Left hindlimb (tissue), 1 donor: ENCODE measurements at regions not wholly inside any gene's neighbourhood (a gene's known extent, or its start where the extent isn't known, plus 50 kb on each side); places are given as distances from the start of the nearest gene placed in this dataset.

Experiments used
- DNase-seq: peaks from one replicate; pipeline ENCODE4 v3.0.0-alpha.2; 2018

DNA sequence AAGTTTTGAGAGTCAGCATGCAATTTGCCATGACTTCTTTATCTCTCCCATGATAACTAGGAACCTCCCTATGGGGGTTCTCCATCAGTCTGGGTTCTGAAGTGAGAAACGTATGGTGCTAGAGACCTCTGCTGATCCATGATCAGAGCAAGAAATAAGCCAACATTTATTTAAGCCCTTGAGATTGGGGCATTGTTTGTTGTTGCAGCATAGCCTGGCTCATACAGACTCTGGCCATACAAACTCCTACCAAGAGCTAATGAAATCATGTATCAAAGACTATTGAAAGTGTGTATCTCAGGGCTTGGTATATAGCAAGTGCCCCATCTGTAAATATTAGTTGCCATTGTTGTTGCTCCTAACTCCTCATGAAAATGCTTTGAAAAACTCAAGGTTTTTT is 233.9 kb downstream of the MAF start:
- no peak for DNase-seq

DNA sequence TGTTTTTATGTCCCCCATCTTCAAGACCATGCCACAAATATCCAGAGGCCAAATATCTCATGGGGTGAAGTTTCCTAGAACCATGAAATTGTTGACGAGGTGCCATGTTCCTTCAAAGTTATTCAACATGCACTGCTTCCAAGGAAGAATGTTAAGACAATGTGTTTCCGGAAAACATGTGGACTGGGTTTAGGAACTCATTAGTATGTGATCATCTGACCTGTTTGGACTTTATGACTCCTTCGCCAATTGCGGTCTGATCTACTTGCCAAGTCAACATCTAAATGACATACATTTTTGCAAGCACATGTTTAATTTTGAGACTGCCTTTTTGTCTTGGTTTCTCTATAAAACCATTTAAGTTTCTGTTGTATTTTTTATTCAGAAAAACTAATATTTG is 234.8 kb downstream of the MAF start:
- no peak for DNase-seq

DNA sequence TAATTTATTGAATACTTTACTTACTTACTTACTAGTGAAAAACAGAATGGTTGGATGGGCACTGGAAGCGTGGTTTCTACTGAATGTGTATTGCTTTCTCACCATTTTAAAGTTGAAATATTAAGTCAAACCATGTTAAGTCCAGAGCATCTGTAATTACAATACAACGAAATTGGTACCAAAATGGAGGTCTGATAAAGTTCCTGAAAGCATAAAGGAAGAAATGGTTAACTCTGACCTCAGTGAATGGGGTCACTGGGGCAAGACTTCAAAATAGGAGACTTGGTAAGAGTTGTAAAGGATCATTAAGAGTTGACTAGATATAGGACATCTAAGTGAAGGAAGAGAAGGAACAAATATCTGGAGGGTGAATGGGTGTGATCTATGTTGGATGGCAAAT is 237.1 kb downstream of the MAF start:
- no peak for DNase-seq

DNA sequence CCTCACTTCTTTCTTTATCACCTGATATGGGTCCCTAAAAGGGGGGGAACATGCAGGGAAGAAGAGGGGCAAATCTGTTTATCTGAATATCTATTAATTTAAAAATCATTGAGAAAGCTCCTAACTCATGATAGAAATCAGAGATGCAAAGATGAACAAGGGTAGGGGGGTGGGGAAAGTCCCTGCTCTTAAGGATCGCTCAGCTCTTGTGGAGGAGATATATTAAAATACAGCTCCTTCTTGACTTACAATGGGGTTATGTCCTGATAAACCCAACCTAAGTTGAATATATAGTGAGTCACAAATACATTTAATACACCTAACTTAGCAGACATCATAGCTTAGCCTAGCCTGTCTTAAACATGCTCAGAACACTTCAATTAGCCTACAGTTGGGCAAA is 237.5 kb downstream of the MAF start:
- no peak for DNase-seq

DNA sequence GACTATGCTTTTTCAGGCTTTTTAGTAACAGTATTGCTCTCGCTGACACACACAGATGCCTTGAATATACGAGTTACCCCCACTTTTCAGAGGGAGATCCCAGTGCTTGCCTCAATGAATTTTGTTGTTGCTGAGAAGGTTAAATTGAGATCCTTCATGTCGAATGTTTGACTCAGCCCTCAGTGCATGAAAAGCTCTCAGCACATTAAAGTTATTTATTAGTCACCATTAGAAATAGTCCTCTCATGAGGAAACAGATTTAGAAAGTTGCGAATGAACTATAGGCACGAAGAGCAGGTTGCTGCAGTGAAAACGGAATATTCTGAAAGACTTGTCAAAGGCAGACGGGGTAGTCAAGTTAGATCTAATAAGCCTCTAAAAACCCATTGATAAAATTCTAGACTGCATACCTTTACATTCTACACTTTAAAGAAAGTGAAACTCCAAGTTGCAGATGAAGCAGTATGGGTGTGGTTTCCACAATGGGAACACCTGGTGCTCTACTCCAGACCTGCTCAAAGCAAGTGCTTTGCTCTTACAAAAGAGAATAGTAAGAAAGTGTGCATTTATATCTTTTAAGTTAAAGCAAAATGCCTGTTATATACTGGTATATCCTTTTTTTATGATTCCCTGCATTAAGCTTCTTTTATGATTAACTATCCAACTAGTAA is 238.1 kb downstream of the MAF start:
- no peak for DNase-seq

DNA sequence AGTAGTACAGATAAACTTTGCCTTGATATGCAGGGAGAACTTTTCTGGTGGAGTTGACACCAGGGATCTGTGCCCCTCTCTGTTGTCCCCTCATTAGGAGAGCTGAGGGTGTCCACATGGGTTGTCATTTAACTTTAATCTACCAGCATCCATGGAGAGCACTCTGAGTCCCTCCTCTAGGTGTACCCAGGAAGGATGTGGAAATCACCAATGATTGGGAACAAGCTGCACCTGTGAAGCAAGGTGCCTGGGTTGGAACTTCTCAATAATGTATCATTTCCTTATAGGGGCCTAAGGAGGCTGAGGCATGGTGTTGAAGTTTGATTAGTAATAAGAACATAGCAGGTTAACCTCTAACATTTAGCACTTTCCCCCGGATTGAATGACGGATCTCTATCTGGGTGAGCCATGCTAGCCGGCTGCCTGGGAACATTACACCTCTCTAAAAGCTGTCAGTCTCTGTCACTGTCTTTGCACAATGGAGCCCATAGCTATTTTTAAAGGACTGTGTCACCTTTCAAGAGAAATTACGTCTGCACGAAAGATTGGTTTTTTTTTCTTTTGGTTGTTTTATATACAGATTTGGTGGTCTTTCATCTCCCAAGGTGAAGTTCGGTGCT is 239.3 kb downstream of the MAF start:
- DNase-seq = no peak

DNA sequence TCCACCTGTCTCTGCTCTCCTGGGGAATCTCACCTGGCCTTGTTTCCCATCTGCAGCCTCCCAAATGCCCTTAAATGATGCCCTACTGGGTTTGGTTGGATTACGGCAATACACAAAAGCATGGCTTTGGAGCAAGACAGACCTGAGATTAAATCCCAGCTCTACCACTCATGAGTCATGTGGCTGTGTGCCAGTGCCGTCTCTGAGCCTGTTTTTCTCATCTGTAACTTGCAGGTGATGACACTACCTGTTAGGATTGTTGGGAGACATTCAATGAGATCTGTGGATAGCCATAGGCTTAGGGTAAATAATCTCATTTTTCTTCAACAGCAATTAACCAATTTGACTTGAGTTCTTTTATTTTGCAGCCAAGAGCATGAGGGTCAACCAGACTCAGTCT is 240.3 kb downstream of the MAF start:
- DNase-seq = no peak

DNA sequence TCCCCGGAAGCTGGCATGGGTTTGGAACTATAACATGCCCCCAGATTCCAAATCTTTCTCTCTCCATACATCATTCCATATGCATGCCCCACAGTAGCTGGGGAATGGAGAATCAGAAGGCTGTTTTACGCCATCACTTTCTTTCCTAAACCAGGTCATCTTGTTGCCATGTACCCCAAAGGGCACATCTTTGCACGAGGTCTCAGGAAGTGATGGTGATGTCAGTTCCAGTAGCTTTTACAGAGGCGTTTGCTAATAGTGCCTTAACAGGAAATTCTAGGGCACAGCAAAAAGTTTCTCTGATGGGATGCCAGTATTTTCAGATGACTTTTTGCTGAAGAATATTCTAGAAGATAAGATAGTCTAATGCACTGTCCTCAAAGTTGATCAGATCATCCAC is 241.5 kb downstream of the MAF start:
- no peak for DNase-seq

DNA sequence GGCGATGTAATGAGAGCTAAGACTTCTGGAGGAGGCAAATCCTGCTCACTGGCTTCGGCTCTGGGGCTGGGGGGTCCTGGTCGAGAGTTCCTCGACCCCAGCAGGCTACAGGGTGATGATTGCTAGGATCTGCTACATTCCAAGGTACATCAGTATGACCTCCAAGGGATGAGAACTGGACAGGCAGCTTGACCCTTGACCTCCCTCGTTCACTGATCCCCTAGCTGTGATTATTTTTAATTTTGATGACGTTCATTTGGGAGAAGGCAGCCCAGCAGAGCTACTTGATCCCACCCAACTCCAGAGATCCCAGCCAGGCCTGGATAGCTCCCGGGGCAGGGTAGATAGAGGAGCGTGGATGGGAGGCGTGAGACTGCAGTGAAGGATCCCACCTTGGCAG is 242.3 kb downstream of the MAF start:
- DNase-seq = no peak

DNA sequence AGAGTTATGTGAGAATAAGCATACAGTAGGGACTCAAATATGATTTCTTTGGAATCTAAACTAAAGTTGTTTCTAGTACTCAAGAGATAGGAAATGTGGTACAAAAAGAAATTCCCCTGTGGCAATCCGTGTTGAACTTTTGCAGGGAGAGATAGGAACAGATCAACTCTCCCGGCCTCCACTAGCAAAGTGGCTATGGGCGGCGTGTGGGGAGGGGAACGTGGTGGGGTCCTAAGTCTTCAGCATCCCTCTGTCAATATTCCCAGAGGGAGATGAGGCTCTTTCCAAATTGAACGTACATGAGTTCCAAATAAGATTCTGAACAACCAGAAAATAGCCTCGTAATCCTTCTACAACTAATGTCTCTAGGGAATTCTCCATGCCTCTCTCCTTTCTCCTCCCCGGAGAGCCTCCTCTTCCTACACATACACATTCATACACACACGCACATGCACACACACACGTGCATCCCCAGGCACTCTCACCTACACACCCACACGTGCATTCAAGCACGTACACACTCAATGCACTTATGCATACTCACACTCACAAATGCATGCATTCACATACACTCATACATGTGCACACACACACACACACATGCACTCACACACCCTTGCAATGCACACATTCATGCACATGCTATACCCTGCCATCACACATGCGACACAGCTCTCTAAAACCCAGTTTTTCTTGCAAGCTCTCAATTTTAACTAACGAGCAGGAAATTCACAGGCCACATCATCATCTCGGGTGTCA is 244.8 kb downstream of the MAF start:
- DNase-seq = no peak

DNA sequence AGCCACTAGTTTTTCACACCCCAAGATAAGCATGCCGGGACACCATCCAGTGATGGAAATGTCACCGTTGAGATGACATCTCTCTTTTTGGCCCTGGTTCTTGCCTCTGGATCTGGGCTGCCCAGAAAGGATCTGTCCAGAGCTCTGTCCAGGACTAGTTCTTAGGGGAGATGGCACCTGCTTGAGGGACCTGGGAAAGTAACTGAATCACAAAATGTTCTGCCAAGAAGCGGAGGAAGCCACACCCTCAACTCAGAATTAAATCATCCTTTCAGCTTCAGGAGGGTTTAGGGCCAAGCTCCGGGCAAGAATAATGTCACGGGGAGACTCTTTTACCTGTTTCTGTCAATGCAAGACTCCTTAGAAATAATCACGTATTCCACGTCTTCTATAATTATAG is 248.6 kb downstream of the MAF start:
- DNase-seq = no peak

DNA sequence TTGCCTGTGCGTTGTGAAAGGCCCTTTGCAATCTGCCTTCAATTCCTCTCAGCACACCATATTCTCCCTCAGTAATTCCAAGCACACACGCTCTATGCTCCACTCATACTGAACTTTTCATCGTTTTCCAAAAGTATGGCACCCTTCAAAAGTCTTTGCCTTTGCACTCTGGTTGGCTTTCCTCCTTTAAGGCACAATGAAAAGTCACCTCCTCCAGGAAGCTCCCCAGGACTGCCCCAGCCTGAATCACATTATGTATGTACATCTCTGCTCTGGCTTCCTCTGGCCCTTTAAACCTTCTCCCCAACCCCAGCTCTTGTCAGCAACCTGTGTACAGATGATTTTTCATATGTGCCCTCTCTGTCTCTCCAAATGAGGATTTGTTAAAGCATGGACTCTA is 250.7 kb downstream of the MAF start:
- DNase-seq = no peak

DNA sequence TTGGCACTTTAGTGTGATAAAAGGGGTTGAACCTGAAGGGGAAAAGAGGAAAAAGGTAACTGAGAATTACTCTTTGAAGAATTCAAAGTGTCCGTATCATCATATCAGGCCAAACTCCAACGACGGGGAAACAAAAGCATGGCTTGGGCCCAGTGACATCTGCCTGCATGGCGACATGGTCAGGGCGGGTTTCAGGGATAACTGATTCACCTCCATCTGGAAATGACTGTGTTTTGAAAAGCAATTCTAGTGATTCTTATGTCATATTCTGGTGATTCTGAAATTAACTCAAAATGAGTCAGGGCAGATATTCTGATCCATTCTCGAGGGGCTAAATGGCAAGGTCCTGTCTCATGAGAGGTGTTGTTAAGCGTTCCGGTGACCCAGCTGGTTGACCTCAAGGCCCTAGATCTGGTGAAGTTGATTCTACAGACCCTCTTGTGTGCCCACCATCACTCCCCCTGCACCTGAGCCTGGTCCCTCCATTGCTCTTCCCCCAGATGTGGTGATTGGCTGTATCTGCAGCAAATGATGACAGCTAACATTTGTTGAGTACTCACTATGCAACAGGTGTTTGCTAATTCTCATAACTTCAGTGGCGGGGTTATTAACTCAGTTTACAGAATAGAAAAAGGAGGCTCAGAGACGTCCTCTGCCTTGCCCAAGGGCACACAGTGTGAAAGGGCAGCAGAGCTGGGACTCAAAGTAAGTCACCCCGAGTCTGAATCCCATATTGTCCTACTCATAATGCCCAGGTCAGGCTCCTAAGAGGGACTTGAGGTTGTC is 251.8 kb downstream of the MAF start:
- DNase-seq = no peak

DNA sequence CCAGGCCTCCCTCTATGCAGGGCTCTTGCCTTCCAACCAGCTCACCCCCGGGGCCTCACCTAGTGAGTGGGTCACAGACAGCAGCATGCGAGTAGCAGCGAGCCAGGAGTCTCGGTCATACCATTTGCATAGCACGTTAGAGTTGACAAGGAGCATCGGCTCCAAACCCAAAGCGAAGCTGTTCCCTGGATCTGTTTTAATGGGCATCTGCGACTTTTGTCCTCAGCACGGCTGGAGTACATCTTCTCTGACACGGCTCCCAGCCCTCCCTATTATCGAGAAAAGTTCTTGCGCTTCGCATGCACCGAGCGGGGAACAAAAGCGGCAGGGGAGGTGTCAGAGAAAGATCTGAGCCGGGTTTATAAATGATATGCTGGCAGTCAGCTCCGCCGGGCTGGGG is 253.3 kb downstream of the MAF start:
- no peak for DNase-seq

DNA sequence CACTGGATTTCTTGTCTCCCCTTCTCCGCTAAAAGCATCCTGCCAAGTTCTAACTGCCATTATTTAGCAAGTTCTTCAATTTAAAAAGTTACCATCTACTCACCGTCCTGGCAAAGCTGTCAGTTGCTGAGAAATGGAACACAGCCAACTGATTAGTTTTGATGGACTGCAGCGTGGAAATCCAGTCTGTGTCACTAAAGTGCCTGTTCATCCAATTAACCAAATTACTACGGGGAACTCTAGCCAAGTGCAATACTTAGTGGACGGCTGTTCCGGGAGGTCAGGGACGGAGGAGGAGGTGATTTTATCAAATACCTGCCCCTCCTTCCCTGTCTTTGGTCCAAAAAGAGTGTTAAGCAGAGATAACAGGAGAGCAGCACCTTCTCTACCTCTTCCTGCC is 260.7 kb downstream of the MAF start:
- no peak for DNase-seq

DNA sequence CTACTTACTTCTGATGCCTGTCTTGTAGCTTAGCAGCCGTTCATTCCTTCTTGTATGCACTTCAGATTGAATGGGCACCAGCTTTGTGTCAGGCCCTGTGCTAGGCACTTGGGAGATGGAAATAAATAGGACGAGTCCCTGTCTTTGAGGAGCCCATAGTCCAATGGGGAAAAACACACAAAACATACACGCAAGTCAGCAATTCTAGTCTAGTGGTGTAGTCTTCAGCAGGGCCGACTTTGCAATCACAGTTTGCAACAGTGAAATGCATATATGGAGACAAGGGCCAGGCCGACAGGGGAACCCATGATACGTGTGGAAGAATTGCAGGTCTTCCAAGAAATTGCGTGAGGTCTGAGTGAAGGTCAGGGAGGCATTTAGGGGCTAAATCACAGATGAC is 262.6 kb downstream of the MAF start:
- no peak for DNase-seq

DNA sequence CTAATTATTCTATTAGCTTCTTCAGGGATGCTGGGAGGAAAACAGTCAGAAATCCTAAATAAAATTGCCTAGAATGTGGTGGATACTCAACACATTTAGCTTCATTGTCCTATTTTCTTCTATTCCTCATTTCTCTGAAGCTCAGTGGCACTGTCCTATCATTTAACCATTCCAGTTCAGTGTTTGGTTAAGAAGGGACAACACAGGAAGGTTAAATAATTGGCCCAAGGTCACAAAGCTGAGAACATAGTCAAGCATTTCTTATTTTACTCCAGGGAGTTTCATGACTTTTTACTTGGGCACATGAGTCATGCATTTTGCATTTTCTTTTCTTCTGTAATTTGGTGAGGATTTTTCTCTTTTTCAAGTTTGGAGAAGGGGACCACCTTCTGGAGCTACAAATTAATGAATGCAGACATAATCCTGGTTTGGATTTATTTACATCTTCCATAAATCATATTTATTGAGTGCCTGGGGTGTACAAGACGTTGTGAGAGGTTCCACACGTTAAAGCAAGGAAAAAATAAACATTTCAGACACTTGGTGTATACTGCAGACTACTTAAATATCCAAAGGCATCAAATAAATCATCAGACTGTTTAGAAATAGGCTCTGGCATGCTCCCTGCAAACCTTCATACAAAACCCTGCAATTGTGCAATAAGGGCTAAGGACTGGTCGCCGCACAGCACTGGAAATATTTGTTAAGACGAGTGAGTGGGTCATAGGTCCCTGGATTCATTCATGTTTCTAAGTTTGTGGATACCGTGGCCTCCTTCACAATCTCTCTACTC is 263.9 kb downstream of the MAF start:
- no peak for DNase-seq

DNA sequence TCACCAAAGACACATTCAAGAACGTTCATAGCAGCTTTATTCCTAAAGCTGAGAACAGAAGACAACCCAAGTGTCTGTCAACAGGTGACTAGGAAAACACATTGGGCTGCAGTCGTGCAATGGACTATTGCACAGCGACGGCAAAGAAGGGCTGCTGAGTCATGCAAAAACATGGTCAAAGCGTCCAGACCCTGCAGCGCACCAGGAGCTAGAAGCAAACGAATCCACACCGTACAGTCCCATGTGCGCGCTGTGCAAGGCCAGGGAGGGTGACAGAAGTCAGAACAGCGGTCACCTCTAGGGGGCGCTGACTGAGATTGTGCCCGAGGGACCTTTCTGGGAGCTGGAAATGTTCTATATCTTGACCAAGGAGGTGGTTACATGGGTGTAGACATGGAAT is 266.4 kb downstream of the MAF start:
- no peak for DNase-seq

DNA sequence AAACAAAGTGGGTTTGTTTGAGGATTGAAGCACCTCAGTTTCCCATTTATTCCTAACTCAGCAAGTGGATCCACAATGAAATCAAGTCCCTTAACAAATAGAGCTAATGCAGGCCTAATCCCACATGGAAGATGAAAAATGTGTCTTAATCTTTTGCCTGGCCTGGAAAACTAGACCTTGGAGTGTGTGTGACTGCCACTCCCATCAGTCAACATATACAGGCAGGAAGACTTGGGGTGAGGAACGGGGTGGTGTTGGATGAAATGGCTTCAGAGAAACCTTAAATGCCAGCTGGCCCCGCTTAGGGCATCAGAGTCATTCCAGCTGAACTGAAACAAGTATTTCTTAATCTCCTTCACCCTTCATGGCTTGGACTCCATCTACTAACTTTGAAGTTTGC is 269.5 kb downstream of the MAF start:
- no peak for DNase-seq

DNA sequence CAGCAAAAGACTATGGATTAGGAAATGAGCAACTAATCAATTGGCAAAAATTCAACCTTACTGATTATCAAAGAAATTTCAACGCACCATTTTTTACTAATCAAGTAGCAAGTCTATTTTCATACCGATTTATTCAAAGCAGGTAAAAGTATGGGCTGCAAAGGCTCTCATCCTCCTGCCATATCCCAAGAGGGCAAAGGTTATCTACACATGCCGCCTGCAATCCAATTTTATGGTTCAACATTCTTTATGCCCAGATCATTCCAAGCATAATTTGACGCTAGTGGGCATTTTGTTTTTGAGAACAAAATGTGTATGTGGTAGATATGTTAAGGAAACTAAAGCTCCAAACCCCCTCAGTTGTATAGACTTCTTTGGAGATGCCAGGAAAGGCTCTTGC is 270.6 kb downstream of the MAF start:
- DNase-seq = no peak

DNA sequence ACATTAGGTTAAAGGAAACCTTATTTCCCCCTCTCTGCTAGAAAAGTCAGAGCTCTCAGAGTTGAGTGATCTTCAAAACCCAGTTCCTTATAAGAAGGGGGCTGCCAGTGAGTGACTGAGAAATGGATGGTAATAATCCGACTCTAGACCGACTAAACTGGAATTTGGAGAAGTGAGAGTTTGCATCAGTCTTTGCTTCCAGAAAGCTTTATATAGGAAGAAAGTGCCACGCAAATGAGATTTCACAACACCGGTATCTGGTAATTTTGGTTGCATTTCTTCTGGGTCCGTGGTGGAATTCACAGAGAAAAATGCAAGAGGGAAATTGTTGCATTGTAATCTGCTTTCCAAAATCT is 271.4 kb downstream of the MAF start:
- no peak for DNase-seq

DNA sequence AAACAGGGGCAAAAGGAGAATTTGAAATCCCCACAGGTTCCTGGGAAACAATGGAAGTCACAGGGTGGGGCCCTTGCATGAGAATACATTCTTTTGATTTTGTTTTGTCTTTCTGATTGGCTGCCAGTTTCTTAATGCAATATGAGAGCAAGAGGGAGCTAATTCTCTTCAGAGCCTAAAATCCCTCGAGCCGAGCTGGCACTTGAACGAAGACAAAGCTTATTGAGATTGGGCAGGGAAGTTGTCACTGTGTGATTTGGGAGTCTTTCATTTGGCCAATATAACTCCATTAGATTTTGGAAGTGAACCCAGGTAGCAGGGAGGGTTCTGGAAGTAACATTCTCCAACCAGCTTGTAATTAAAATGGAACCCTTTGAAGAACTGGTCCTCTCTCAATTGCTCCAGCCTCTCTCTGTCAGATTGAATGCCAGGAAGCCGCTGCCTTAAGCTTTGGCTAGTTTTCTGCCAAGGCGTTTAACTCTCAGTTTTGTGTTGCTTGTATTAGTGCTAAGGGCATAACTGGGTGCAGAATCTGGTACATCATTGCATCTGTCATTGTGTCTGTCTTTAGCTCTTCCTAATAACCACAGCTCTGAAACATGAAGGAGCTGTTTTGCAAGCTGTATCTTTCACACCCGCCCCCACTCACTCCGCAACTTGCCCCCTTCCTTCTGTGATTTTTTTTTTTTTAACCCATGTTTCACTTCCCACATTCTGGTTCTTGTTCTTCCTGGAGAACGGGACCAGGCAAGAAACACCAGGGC is 272.0 kb downstream of the MAF start:
- DNase-seq = no peak
